OCI-LY3 (cell line): ENCODE measurements at regions not wholly inside any gene's neighbourhood (a gene's known extent, or its start where the extent isn't known, plus 50 kb on each side); places are given as distances from the start of the nearest gene placed in this dataset.

ENCODE experiments used
- CTCF ChIP-seq: fragments of 200-600, 300-600 bp; sonication (generic); IDR thresholded peaks from 2 replicates; pipeline ENCODE4 v1.5.1; 2014; ENCODE audit warnings: antibody characterized with exemption, low read length, low read depth
- EZH2phosphoT487 ChIP-seq: fragments of 200-600 bp; shearing (Covaris generic); IDR thresholded peaks from 2 replicates; pipeline ENCODE4 v1.6.1; 2018; ENCODE audit warnings: antibody characterized with exemption, mixed run types, low read depth

GRCh38 chr14:62189698-62190097 is 427.5 kb downstream of the SNAPC1 start:
- TF ChIP-seq CTCF (no peak), EZH2phosphoT487 (no peak)
